ENCODE measurements at regions not wholly inside any gene's neighbourhood (a gene's known extent, or its start where the extent isn't known, plus 50 kb on each side); places are given as distances from the start of the nearest gene placed in this dataset.

DNA sequence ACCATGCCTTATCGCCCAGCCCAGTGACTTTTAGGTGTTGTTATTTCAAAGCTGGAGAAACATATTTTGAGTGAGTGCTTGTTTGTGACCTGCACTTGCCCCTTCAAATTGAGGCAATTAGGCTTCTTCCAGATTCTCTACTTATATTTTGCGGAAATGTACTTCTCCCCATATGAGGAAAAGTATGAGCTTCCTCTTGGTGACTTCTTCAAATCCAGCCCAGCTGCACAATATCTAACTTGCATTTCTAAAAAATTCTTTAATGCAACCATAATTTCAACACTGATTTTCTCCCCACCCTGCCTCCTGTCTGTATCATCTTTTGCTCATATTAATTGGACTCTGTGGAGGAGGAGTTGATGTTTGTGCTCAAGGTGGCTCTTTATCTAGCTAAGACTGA is 391.2 kb upstream of the POU3F3 start:
- no peaks in the 10 kb centered on the region for H3K4me1 ChIP-seq (ENCODE audit: control insufficient read depth, insufficient read depth, low read length)
- 83 to 91% methylated on average over 1 to 2 of the region's 2 CpGs for WGBS, 2 experiments (ENCODE audit: insufficient coverage in 1 of 2, insufficient read length in 1 of 2)
- no peak overlapping the region for H3K9ac ChIP-seq (ENCODE audit: extremely low read depth, low read length, poor library complexity, severe bottlenecking)
- Mint-ChIP-seq H3K27me3 (ENCODE audit: insufficient read depth) (no peaks in the 10 kb centered on the region), H3K36me3 (ENCODE audit: low read depth) (no peaks in the 10 kb centered on the region), H3K4me1 (no peaks in the 10 kb centered on the region), H3K27ac (no peak overlapping the region), H3K9me3 (no peaks in the 10 kb centered on the region), H3K4me3 (no peak overlapping the region)
- H3K9me3 ChIP-seq (ENCODE audit: control insufficient read depth, low read length), result no peaks in the 10 kb centered on the region
- H3K4me3 ChIP-seq (ENCODE audit: low read length), result no peak overlapping the region
- H3K27ac ChIP-seq (ENCODE audit: low read depth, low read length), result no peak overlapping the region
- no peak for DNase-seq
- TF ChIP-seq, protein P1, sequence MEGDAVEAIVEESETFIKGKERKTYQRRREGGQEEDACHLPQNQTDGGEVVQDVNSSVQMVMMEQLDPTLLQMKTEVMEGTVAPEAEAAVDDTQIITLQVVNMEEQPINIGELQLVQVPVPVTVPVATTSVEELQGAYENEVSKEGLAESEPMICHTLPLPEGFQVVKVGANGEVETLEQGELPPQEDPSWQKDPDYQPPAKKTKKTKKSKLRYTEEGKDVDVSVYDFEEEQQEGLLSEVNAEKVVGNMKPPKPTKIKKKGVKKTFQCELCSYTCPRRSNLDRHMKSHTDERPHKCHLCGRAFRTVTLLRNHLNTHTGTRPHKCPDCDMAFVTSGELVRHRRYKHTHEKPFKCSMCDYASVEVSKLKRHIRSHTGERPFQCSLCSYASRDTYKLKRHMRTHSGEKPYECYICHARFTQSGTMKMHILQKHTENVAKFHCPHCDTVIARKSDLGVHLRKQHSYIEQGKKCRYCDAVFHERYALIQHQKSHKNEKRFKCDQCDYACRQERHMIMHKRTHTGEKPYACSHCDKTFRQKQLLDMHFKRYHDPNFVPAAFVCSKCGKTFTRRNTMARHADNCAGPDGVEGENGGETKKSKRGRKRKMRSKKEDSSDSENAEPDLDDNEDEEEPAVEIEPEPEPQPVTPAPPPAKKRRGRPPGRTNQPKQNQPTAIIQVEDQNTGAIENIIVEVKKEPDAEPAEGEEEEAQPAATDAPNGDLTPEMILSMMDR (conservative IDR thresholded peaks at IDR 0.05), result no peak
- H3K27me3 ChIP-seq (ENCODE audit: control insufficient read depth, insufficient read depth, low read length, poor library complexity, severe bottlenecking), result no peaks in the 10 kb centered on the region
- H3K36me3 ChIP-seq (ENCODE audit: control insufficient read depth, insufficient read depth, low read length), result no peaks in the 10 kb centered on the region

GRCh38 chr2:104465981-104466380 is 387.9 kb upstream of the POU3F3 start:
- Mint-ChIP-seq H3K4me1 (peaks cover 11% of the 10 kb centered on the region), H3K36me3 (ENCODE audit: low read depth) (no peaks in the 10 kb centered on the region), H3K27ac (no peak overlapping the region), H3K4me3 (no peak overlapping the region), H3K9me3 (no peaks in the 10 kb centered on the region), H3K27me3 (ENCODE audit: insufficient read depth) (no peaks in the 10 kb centered on the region)
- no peaks in the 10 kb centered on the region for H3K36me3 ChIP-seq (ENCODE audit: control insufficient read depth, insufficient read depth, low read length)
- no peak overlapping the region for H3K27ac ChIP-seq (ENCODE audit: low read depth, low read length)
- no peaks in the 10 kb centered on the region for H3K9me3 ChIP-seq (ENCODE audit: control insufficient read depth, low read length)
- DNase-seq, result no peak
- no peak overlapping the region for H3K4me3 ChIP-seq (ENCODE audit: low read length)
- H3K4me1 ChIP-seq (ENCODE audit: control insufficient read depth, insufficient read depth, low read length), result no peaks in the 10 kb centered on the region
- no peak overlapping the region for H3K9ac ChIP-seq (ENCODE audit: extremely low read depth, low read length, poor library complexity, severe bottlenecking)
- WGBS, 2 experiments (ENCODE audit: insufficient coverage in 1 of 2, insufficient read length in 1 of 2), result 91 to 95% methylated on average over 3 to 4 of the region's 4 CpGs
- no peaks in the 10 kb centered on the region for H3K27me3 ChIP-seq (ENCODE audit: control insufficient read depth, insufficient read depth, low read length, poor library complexity, severe bottlenecking)
- TF ChIP-seq, protein P1 (conservative IDR thresholded peaks at IDR 0.05), result no peak

DNA sequence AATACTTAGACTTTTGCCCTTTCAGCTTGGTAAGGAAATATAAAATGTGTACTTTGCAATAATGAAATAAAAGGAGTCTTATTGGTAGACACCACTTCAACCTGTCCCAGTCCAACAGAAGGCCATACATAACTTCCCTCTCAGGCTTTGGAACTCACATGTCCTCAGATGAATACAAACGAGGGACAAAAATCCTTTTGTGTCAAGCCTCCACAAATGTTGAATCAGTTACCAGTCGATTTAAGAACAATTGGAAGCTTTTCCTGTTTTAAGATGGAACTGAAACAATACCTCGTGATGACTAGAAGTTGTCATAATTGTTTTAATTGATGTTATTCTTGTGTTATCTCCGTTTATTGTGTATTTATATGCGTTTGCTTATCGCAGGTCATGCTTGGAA is 385.1 kb upstream of the POU3F3 start:
- Histone ChIP-seq H3K4me1 (ENCODE audit: control insufficient read depth, insufficient read depth, low read length) (no peaks in the 10 kb centered on the region), H3K27ac (ENCODE audit: low read depth, low read length) (no peak overlapping the region), H3K9ac (ENCODE audit: extremely low read depth, low read length, poor library complexity, severe bottlenecking) (no peak overlapping the region), H3K4me3 (ENCODE audit: low read length) (no peak overlapping the region), H3K9me3 (ENCODE audit: control insufficient read depth, low read length) (no peaks in the 10 kb centered on the region), H3K27me3 (ENCODE audit: control insufficient read depth, insufficient read depth, low read length, poor library complexity, severe bottlenecking) (no peaks in the 10 kb centered on the region), H3K36me3 (ENCODE audit: control insufficient read depth, insufficient read depth, low read length) (no peaks in the 10 kb centered on the region)
- H3K4me1 Mint-ChIP-seq, result peaks cover 23% of the 10 kb centered on the region
- no peak overlapping the region for H3K27ac Mint-ChIP-seq
- H3K4me3 Mint-ChIP-seq, result no peak overlapping the region
- H3K36me3 Mint-ChIP-seq (ENCODE audit: low read depth), result no peaks in the 10 kb centered on the region
- no peak for DNase-seq
- TF ChIP-seq, protein P1 (conservative IDR thresholded peaks at IDR 0.05), result no peak
- 82 to 83% methylated on average over 2 to 6 of the region's 6 CpGs for WGBS, 2 experiments (ENCODE audit: insufficient coverage in 1 of 2, insufficient read length in 1 of 2)
- no peaks in the 10 kb centered on the region for H3K9me3 Mint-ChIP-seq
- H3K27me3 Mint-ChIP-seq (ENCODE audit: insufficient read depth), result no peaks in the 10 kb centered on the region
